Tibial artery (tissue), 4 donors: ENCODE measurements at regions not wholly inside any gene's neighbourhood (a gene's known extent, or its start where the extent isn't known, plus 50 kb on each side); places are given as distances from the start of the nearest gene placed in this dataset.

Experiments used
- DNase-seq, 2 donors: peaks; one replicate each; pipeline ENCODE4 v3.0.0-alpha.2; 2019
- H3K27ac ChIP-seq, 2 donors: fragments of 200-600 bp; sonication (generic) in 1 of 2; 1 replicate in 1 of 2; 2 replicates in 1 of 2; pipeline ENCODE4 v1.5.1; 2018 to 2019; ENCODE audit warnings: mild to moderate bottlenecking in 1 of 2
- H3K27me3 ChIP-seq, 2 donors: fragments of 200-600 bp; sonication (generic) in 1 of 2; one replicate each; pipeline versions ENCODE4 v1.5.1 to v1.6.0; 2016 to 2019
- H3K36me3 ChIP-seq, 3 donors: fragments of 200-600 bp; sonication (generic) in 2 of 3; one replicate each; pipeline ENCODE4 v1.5.1; 2016 to 2019; ENCODE audit warnings: mild to moderate bottlenecking in 2 of 3
- H3K4me1 ChIP-seq, 4 donors: fragments of 200-600 bp; sonication (generic) in 2 of 4; 1 replicate in 3 of 4; 2 replicates in 1 of 4; pipeline ENCODE4 v1.5.1; 2016 to 2019
- H3K4me3 ChIP-seq, 2 donors: fragments of 200-600 bp; sonication (generic) in 1 of 2; 1 replicate in 1 of 2; 2 replicates in 1 of 2; pipeline ENCODE4 v1.5.1; 2018 to 2019; ENCODE audit warnings: mild to moderate bottlenecking in 2 of 2
- H3K9me3 ChIP-seq, 3 donors: fragments of 200-600 bp; sonication (generic) in 1 of 3; one replicate each; pipeline ENCODE4 v1.5.1; 2016 to 2019
- intact Hi-C: fragments of 100-400 bp; cut with DNase I; formaldehyde crosslinking; loops from one replicate; pipeline ENCODE4 v1.15.0; 2023; ENCODE audit warnings: low total_unique reads
- TF ChIP-seq, protein P1 (sequence below), 2 experiments: fragments of 200-600 bp in 1 of 2; fragments of 450-650 bp in 1 of 2; IDR thresholded peaks; one replicate each; pipeline ENCODE4 v1.5.1; 2017 to 2019; ENCODE audit warnings: antibody characterized with exemption in 2 of 2, mild to moderate bottlenecking in 1 of 2, moderate library complexity in 1 of 2

DNA sequence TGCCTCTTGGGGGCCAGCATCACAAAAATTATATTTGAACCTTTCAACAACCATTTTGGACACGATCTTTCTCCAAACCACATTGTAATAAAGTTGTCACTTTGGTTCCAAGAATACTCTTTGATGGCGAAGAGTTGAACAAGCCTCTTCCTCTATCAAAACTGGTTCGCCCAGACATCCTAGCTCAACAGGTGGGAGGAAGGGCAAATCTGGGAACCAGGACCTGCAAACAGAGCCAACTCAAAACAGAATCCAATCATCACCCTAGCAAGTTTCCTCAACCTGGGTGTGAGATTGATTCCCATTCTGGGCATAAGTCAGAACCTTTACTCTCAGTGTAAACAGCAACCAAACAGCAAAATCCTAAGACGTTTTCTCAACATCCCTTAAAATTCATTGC lies 141.2 kb upstream of the RREB1 start:
- DNase-seq = no peak
- intact Hi-C loops = no loop called here
- H3K27ac ChIP-seq = no peak overlapping the region
- H3K27me3 ChIP-seq = no peaks in the 10 kb centered on the region
- H3K4me3 ChIP-seq = no peak overlapping the region
- no peaks in the 10 kb centered on the region for H3K36me3 ChIP-seq
- H3K4me1 ChIP-seq = no peaks in the 10 kb centered on the region
- H3K9me3 ChIP-seq = no peaks in the 10 kb centered on the region
- TF ChIP-seq, protein P1, sequence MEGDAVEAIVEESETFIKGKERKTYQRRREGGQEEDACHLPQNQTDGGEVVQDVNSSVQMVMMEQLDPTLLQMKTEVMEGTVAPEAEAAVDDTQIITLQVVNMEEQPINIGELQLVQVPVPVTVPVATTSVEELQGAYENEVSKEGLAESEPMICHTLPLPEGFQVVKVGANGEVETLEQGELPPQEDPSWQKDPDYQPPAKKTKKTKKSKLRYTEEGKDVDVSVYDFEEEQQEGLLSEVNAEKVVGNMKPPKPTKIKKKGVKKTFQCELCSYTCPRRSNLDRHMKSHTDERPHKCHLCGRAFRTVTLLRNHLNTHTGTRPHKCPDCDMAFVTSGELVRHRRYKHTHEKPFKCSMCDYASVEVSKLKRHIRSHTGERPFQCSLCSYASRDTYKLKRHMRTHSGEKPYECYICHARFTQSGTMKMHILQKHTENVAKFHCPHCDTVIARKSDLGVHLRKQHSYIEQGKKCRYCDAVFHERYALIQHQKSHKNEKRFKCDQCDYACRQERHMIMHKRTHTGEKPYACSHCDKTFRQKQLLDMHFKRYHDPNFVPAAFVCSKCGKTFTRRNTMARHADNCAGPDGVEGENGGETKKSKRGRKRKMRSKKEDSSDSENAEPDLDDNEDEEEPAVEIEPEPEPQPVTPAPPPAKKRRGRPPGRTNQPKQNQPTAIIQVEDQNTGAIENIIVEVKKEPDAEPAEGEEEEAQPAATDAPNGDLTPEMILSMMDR (IDR thresholded peaks at IDR 0.05) = no peak

DNA sequence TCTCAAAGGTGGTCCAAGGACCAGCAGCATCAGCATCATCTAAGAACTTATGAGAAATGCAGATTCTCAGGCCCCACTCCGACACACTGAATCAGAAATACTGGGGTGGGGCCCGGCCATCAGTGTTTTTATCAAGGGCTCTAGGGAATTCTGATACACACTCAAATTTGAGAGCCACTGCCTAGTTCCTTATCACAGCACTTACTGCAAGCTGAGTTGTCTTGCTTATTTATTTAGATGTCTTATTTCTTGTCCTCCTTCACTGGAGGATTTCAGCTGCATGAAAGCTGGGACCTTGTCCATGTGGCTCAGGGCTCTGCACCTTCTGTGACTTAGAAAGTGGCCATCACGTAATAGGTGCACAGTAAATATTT lies 139.4 kb upstream of the RREB1 start:
- H3K27me3 ChIP-seq = no peaks in the 10 kb centered on the region
- intact Hi-C loops = no loop called here

DNA sequence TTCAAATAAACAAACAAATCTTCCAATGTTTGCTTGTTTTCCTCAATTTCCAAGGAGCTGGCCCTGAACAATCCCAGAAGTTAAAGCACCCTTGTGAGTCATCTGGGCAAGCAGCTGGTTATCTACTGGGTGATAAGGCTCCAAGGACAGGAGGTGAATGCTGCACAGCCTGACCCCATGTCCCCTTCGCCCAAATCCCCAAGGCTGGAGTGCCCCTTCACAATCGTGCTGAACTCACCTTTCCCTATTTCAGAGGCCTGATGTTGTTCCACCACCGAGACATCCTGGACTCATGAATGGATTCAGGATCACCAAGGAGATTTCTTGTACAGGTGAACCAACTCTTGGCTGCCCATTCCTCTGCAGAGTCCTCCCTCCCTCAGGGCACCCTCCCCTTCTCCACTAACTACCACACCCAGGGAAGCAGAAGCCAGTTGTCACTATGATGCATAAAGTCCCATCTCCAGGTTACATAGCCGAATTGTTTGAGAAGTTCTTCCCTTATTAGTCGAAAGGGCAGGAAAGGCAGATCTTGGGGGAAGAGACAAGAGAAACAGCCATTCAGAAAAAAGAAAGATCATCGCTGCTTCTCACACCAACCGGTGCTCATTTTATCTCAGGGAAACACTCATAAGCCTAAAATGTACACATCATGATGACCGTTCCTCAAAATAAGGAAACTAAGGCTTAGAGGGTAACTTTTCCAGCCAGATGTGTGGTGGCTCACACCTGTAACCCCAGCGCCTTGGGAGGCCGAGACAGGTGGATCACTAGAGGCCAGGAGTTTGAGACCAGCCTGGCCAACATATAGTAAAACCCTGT lies 138.8 kb upstream of the RREB1 start:
- Histone ChIP-seq H3K9me3 (no peaks in the 10 kb centered on the region), H3K27me3 (no peaks in the 10 kb centered on the region), H3K27ac (no peak overlapping the region), H3K36me3 (no peaks in the 10 kb centered on the region), H3K4me1 (no peaks in the 10 kb centered on the region), H3K4me3 (no peak overlapping the region)
- intact Hi-C loops = no loop called here
- TF ChIP-seq, protein P1 (IDR thresholded peaks at IDR 0.05) = no peak
- DNase-seq = no peak

More for the DNA sequence above, 139.4 kb upstream of the RREB1 start:
- Histone ChIP-seq H3K27ac (no peak overlapping the region), H3K4me1 (no peaks in the 10 kb centered on the region), H3K36me3 (no peaks in the 10 kb centered on the region), H3K9me3 (no peaks in the 10 kb centered on the region), H3K4me3 (no peak overlapping the region)
- TF ChIP-seq, protein P1 (IDR thresholded peaks at IDR 0.05) = no peak
- no peak for DNase-seq

DNA sequence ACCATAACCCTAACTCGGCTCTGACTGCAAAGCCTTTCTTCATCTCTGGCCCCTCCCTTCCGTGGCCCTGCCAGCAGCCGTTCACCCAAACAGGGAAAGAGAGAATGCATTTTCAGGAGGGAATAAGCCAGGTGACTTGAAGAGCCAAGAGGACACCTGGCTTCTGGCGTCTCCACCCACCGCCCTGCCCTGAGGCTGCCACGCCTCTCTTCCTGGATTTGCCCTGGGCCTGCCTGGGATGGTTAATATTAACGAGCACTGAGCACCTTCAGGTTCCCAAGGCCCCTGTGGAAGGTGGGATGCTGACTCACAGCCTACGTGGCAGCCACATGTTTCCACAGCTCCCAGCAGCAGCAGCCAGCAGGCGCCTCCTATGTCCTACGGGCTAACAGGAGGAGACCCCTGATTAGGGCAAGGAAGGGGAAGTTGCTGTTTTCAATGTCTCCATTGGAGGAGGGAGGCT lies 138.0 kb upstream of the RREB1 start:
- no peak overlapping the region for H3K4me3 ChIP-seq
- H3K9me3 ChIP-seq = no peaks in the 10 kb centered on the region
- intact Hi-C loops = no loop called here
- no peaks in the 10 kb centered on the region for H3K27me3 ChIP-seq
- TF ChIP-seq, protein P1 (IDR thresholded peaks at IDR 0.05) = no peak
- H3K4me1 ChIP-seq = no peaks in the 10 kb centered on the region
- DNase-seq = no peak
- H3K27ac ChIP-seq = no peak overlapping the region
- H3K36me3 ChIP-seq = no peaks in the 10 kb centered on the region

DNA sequence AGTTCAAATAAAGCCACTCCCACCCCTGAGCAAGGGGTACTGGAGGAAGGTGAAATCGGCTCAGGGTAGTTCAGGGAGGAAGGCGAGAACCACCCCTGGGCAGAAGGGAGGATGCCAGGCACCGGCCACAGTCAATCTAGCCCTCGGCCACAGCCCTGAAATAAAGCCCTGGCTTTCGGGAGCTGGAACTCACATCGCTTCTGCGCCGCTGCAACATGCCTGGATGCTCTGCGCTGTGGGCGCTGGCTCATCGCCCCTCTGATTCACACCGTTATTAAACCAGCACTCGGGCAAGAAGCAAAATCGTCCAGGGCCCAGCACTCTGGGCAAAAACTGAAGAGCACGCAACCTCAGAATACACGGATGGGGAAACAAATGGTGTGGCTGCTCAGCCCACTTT lies 136.9 kb upstream of the RREB1 start:
- no peak for DNase-seq
- Histone ChIP-seq H3K27ac (no peak overlapping the region), H3K27me3 (no peaks in the 10 kb centered on the region), H3K36me3 (no peaks in the 10 kb centered on the region), H3K4me3 (no peak overlapping the region), H3K4me1 (peaks cover 0 to 2% (median 0%) of the 10 kb centered on the region in 4 donors), H3K9me3 (no peaks in the 10 kb centered on the region)
- TF ChIP-seq, protein P1 (IDR thresholded peaks at IDR 0.05) = no peak
- intact Hi-C loops = no loop called here
